IMR-90 (cell line): ENCODE measurements at regions not wholly inside any gene's neighbourhood (a gene's known extent, or its start where the extent isn't known, plus 50 kb on each side); places are given as distances from the start of the nearest gene placed in this dataset.
A peak's percentile ranks its signal among the peaks of the same experiment; 100 is the strongest.

Experiments
- ATAC-seq: fragments of 200-7000 bp; cut with Tn5 transposase; 2 replicates; pipeline ENCODE4 v1.9.1; 2020; ENCODE audit warnings: low read depth, mild to moderate bottlenecking, moderate library complexity
- BruUV-seq: library from RNA; stranded (reverse); fragments of 400-500 nt; replicated peaks from 2 replicates; lab custom pipeline; 2021; lab: Mats Ljungman, UMichigan
- CTCF ChIA-PET: fragments of 300-600 bp; formaldehyde crosslinking; extraction: SDS; loops from one replicate; lab custom pipeline; 2021; ENCODE audit warnings: antibody characterized with exemption; lab: Yijun Ruan, JAX
- POLR2A ChIA-PET: fragments of 300-600 bp; sonication (Branson Sonifier 250); formaldehyde crosslinking; loops from one replicate; lab custom pipeline; 2022; ENCODE audit warnings: antibody characterized with exemption; ENCODE audit not compliant: unreplicated experiment; lab: Charles Lee
- DNase-seq: peaks from one replicate; pipeline ENCODE4 v3.0.0; 2013
- H2AFZ ChIP-seq: replicated peaks from 2 replicates; pipeline ENCODE3; 2013; ENCODE audit warnings: low read length, mild to moderate bottlenecking; ENCODE audit not compliant: poor library complexity
- H2AK5ac ChIP-seq: 2 replicates; pipeline ENCODE4 v1.6.1; 2013; ENCODE audit warnings: low read depth, low read length, inconsistent platforms
- H2AK9ac ChIP-seq: replicated peaks from 2 replicates; pipeline ENCODE3; 2013; ENCODE audit warnings: mild to moderate bottlenecking, low read depth, low read length, moderate library complexity; ENCODE audit not compliant: poor library complexity
- H2BK120ac ChIP-seq: 2 replicates; pipeline ENCODE4 v1.6.1; 2013; ENCODE audit warnings: low read depth, low read length, inconsistent platforms
- H2BK15ac ChIP-seq: 3 replicates; pipeline ENCODE4 v1.6.1; 2013; ENCODE audit warnings: low read depth, low read length, inconsistent platforms
- H2BK20ac ChIP-seq: 2 replicates; pipeline ENCODE4 v1.6.1; 2013; ENCODE audit warnings: low read depth, mild to moderate bottlenecking, inconsistent platforms, low read length, moderate library complexity
- H2BK5ac ChIP-seq: 2 replicates; pipeline ENCODE4 v1.6.1; 2013; ENCODE audit warnings: mild to moderate bottlenecking, low read depth, low read length, inconsistent platforms; ENCODE audit not compliant: poor library complexity, severe bottlenecking
- H3K14ac ChIP-seq: replicated peaks from 2 replicates; pipeline ENCODE4 v1.6.1; 2013; ENCODE audit warnings: low read depth, low read length, inconsistent platforms
- H3K18ac ChIP-seq: 2 replicates; pipeline ENCODE4 v1.6.1; 2013; ENCODE audit warnings: low read depth, low read length, control low read depth
- H3K23ac ChIP-seq: 2 replicates; pipeline ENCODE4 v1.6.1; 2013; ENCODE audit warnings: low read depth, low read length, inconsistent platforms
- H3K27ac ChIP-seq: 2 replicates; pipeline ENCODE4 v1.5.1; 2013; ENCODE audit warnings: mild to moderate bottlenecking, control low read depth, low read length; ENCODE audit not compliant: insufficient read depth
- H3K27me3 ChIP-seq: 2 replicates; pipeline ENCODE4 v1.6.1; 2013; ENCODE audit warnings: low read length; ENCODE audit not compliant: control insufficient read depth, insufficient read depth
- H3K36me3 ChIP-seq: 2 replicates; pipeline ENCODE4 v1.6.1; 2013; ENCODE audit warnings: low read length, mixed read lengths; ENCODE audit not compliant: control insufficient read depth, insufficient read depth
- H3K4ac ChIP-seq: 2 replicates; pipeline ENCODE4 v1.6.1; 2013; ENCODE audit warnings: low read depth, low read length, inconsistent platforms
- H3K4me1 ChIP-seq: 2 replicates; pipeline ENCODE4 v1.6.1; 2013; ENCODE audit warnings: low read length, mixed read lengths; ENCODE audit not compliant: control insufficient read depth, insufficient read depth
- H3K4me2 ChIP-seq: 2 replicates; pipeline ENCODE4 v1.6.1; 2013; ENCODE audit warnings: low read depth, mild to moderate bottlenecking, control low read depth, low read length, moderate library complexity
- H3K4me3 ChIP-seq: 2 replicates; pipeline ENCODE4 v1.5.1; 2013; ENCODE audit warnings: low read depth, mild to moderate bottlenecking, control low read depth, low read length, moderate library complexity; ENCODE audit not compliant: insufficient read depth
- H3K56ac ChIP-seq: 2 replicates; pipeline ENCODE4 v1.6.1; 2013; ENCODE audit warnings: low read length, inconsistent platforms; ENCODE audit not compliant: insufficient read depth; ENCODE audit errors: extremely low read depth
- H3K79me1 ChIP-seq, 2 experiments: 2 replicates each; pipeline ENCODE4 v1.6.1; 2013; ENCODE audit warnings: low read length in 2 of 2, inconsistent platforms in 1 of 2, low read depth in 1 of 2
- H3K9ac ChIP-seq: 2 replicates; pipeline ENCODE4 v1.6.1; 2013; ENCODE audit warnings: low read depth, low read length, control low read depth
- H3K9me1 ChIP-seq: 2 replicates; pipeline ENCODE4 v1.6.1; 2013; ENCODE audit warnings: low read length, inconsistent platforms; ENCODE audit not compliant: insufficient read depth
- H3K9me3 ChIP-seq: 2 replicates; pipeline ENCODE4 v1.6.1; 2013; ENCODE audit warnings: low read length; ENCODE audit not compliant: control insufficient read depth, insufficient read depth
- H4K20me1 ChIP-seq: 2 replicates; pipeline ENCODE4 v1.6.1; 2013; ENCODE audit warnings: low read length, inconsistent platforms; ENCODE audit not compliant: insufficient read depth
- H4K5ac ChIP-seq: 2 replicates; pipeline ENCODE4 v1.6.1; 2013; ENCODE audit warnings: mild to moderate bottlenecking, low read depth, low read length, control low read depth
- H4K8ac ChIP-seq, 2 experiments: 2 replicates each; pipeline ENCODE4 v1.6.1; 2013; ENCODE audit warnings: low read depth in 2 of 2, low read length in 2 of 2, control low read depth in 1 of 2, inconsistent platforms in 1 of 2
- H4K91ac ChIP-seq: 2 replicates; pipeline ENCODE4 v1.6.1; 2013; ENCODE audit warnings: low read depth, low read length, inconsistent platforms; ENCODE audit not compliant: insufficient read depth
- BHLHE40 ChIP-seq: fragments of 150-350 bp; IDR thresholded peaks from 2 replicates; pipeline ENCODE4 v1.6.1; 2016; ENCODE audit warnings: mild to moderate bottlenecking, low read depth, low read length
- CEBPB ChIP-seq: IDR thresholded peaks from 2 replicates; pipeline ENCODE4 v1.6.1; 2012; ENCODE audit warnings: low read depth, low read length, improper control_type of control experiment
- CHD1 ChIP-seq: IDR thresholded peaks from 2 replicates; pipeline ENCODE4 v1.6.1; 2012; ENCODE audit warnings: low read depth, low read length, improper control_type of control experiment
- FOS ChIP-seq: fragments of 150-350 bp; IDR thresholded peaks from 2 replicates; pipeline ENCODE4 v1.6.1; 2016; ENCODE audit warnings: low read depth, low read length
- MAZ ChIP-seq: IDR thresholded peaks from 2 replicates; pipeline ENCODE4 v1.6.1; 2012; ENCODE audit warnings: low read depth, mild to moderate bottlenecking, low read length, improper control_type of control experiment, moderate library complexity, borderline replicate concordance
- MXI1 ChIP-seq: IDR thresholded peaks from 2 replicates; pipeline ENCODE4 v1.6.1; 2012; ENCODE audit warnings: low read depth, mild to moderate bottlenecking, low read length, moderate library complexity, borderline replicate concordance
- NFE2L2 ChIP-seq: fragments of 150-350 bp; IDR thresholded peaks from 2 replicates; pipeline ENCODE4 v1.6.1; 2016; ENCODE audit warnings: low read depth, mild to moderate bottlenecking, low read length
- POLR2A ChIP-seq: IDR thresholded peaks from 2 replicates; pipeline ENCODE4 v1.6.1; 2012; ENCODE audit warnings: mild to moderate bottlenecking, low read depth, low read length
- RAD21 ChIP-seq: IDR thresholded peaks from 2 replicates; pipeline ENCODE4 v1.6.1; 2012; ENCODE audit warnings: low read length, improper control_type of control experiment
- RCOR1 ChIP-seq: IDR thresholded peaks from 2 replicates; pipeline ENCODE4 v1.6.1; 2012; ENCODE audit warnings: mild to moderate bottlenecking, low read length, improper control_type of control experiment; ENCODE audit not compliant: insufficient replicate concordance
- SMC3 ChIP-seq: fragments of 150-350 bp; IDR thresholded peaks from 2 replicates; pipeline ENCODE4 v1.6.1; 2016; ENCODE audit warnings: low read depth, mild to moderate bottlenecking, antibody characterized with exemption, low read length, moderate library complexity
- WGBS, 2 experiments: methylation state at CpG; one replicate each; pipeline versions ENCODE4 v1.1.5 to v1.1.7; 2013; ENCODE audit warnings: missing lambda C conversion rate in 2 of 2; ENCODE audit not compliant: insufficient read length in 1 of 2; ENCODE audit errors: extremely low coverage in 2 of 2; 5-methylcytosine and 5-hydroxymethylcytosine counted together
- dilution Hi-C: fragments of 300-500 bp; cut with HindIII; formaldehyde crosslinking; loops from one replicate; pipeline ENCODE4 v1.14.3; 2018; ENCODE audit warnings: low sequenced_read_pairs; ENCODE audit not compliant: unreplicated experiment
- in situ Hi-C: fragments of 300-500 bp; cut with MboI; formaldehyde crosslinking; loops from 3 replicates; pipeline ENCODE4 v1.14.3; 2019; ENCODE audit warnings: low sequenced_read_pairs, inconsistent platforms, mixed read lengths
- intact Hi-C: fragments of 100-400 bp; cut with micrococcal nuclease; formaldehyde crosslinking; loops from 2 replicates; pipeline ENCODE4 v1.10.0; 2022
- TF ChIP-seq, protein P1 (sequence below): fragments of 150-350 bp; IDR thresholded peaks from 2 replicates; pipeline ENCODE4 v1.6.1; 2017; ENCODE audit warnings: mild to moderate bottlenecking, antibody characterized with exemption, low read length, low read depth
- TF ChIP-seq, protein P2 (sequence below): fragments of 150-350 bp; IDR thresholded peaks from 2 replicates; pipeline ENCODE4 v1.6.1; 2016; ENCODE audit warnings: low read depth, mild to moderate bottlenecking, low read length, moderate library complexity, borderline replicate concordance
- TF ChIP-seq, protein P3 (sequence below): conservative IDR thresholded peaks from 2 replicates; pipeline ENCODE4 v1.5.1; 2012; ENCODE audit warnings: mild to moderate bottlenecking, low read depth, low read length, improper control_type of control experiment

DNA sequence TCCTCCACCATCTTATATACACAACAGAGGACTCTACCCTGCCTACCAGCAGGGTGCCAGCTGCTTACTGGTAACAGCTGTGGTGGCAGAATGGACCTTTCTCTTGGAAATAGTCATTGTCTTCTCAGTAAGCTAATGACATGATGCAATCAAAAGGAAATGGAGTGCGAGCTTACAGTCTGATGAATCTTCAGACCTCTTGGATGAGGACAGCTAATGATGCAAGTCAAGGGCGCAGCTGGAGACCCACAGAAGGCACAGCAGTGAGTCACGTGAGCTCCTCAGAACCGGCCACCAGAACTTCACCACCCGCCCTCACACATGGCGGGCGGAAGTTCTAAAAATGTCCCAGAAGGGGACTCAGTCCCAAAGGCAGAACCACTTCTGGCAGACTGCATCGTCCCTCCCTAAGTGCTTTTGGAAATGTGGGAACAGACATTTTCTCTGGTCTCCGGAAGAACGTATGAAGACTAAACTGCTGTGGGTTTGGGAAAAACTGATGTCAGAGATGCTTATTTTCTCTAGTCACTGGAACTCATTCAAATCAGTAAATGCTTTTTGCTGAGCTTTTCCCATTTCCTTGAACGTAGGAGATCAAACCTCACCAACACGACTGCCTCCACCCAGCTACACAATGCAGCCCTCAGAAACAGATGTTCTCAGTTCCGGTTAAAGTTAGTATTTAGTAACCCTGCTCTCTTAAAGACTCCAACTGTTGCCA, 96.4 kb downstream of the FAS start:
- H2AK5ac ChIP-seq, result peak overlapping the region; percentile 39; the same call in 1 of the 2 replicates
- H3K27ac ChIP-seq, result no peak overlapping the region
- TF ChIP-seq MAZ (no peak), CEBPB (peak; percentile 89), BHLHE40 (no peak), MXI1 (no peak), FOS (no peak), NFE2L2 (no peak), RAD21 (no peak), POLR2A (no peak), RCOR1 (no peak), SMC3 (no peak), CHD1 (no peak)
- TF ChIP-seq, protein P1, sequence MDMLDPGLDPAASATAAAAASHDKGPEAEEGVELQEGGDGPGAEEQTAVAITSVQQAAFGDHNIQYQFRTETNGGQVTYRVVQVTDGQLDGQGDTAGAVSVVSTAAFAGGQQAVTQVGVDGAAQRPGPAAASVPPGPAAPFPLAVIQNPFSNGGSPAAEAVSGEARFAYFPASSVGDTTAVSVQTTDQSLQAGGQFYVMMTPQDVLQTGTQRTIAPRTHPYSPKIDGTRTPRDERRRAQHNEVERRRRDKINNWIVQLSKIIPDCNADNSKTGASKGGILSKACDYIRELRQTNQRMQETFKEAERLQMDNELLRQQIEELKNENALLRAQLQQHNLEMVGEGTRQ, result peak; percentile 30; the same call in 1 of the 2 replicates
- TF ChIP-seq, protein P2, sequence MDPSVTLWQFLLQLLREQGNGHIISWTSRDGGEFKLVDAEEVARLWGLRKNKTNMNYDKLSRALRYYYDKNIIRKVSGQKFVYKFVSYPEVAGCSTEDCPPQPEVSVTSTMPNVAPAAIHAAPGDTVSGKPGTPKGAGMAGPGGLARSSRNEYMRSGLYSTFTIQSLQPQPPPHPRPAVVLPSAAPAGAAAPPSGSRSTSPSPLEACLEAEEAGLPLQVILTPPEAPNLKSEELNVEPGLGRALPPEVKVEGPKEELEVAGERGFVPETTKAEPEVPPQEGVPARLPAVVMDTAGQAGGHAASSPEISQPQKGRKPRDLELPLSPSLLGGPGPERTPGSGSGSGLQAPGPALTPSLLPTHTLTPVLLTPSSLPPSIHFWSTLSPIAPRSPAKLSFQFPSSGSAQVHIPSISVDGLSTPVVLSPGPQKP, result no peak
- TF ChIP-seq, protein P3, sequence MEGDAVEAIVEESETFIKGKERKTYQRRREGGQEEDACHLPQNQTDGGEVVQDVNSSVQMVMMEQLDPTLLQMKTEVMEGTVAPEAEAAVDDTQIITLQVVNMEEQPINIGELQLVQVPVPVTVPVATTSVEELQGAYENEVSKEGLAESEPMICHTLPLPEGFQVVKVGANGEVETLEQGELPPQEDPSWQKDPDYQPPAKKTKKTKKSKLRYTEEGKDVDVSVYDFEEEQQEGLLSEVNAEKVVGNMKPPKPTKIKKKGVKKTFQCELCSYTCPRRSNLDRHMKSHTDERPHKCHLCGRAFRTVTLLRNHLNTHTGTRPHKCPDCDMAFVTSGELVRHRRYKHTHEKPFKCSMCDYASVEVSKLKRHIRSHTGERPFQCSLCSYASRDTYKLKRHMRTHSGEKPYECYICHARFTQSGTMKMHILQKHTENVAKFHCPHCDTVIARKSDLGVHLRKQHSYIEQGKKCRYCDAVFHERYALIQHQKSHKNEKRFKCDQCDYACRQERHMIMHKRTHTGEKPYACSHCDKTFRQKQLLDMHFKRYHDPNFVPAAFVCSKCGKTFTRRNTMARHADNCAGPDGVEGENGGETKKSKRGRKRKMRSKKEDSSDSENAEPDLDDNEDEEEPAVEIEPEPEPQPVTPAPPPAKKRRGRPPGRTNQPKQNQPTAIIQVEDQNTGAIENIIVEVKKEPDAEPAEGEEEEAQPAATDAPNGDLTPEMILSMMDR, result no peak

More for the DNA sequence above, 96.4 kb downstream of the FAS start:
- BruUV-seq, result no TSS peak
- no peaks in the 10 kb centered on the region for H3K9me3 ChIP-seq
- H2BK5ac ChIP-seq, result peak overlapping the region; percentile 13
- peak overlapping the region; percentile 46; the same call in 1 of the 2 replicates for H3K18ac ChIP-seq
- peak overlapping the region; percentile 10; the same call in 1 of the 2 replicates for H2BK120ac ChIP-seq
- dilution Hi-C loops (no loop called here), intact Hi-C loops (no loop called here), in situ Hi-C loops (no loop called here)
- POLR2A ChIA-PET, result no interaction called here
- H3K23ac ChIP-seq, result peak overlapping the region; percentile 47; the same call in 1 of the 2 replicates
- peak overlapping the region in 1 of 2 experiments; percentile 36; a peak in 2 of 4 replicates for H4K8ac ChIP-seq
- DNase-seq (peak; percentile 82), ATAC-seq (no peak)
- WGBS, 2 experiments, result 75% methylated on average over 1 of the region's 13 CpGs; no CpG with 5 or more reads in 1 of the 2 experiments
- H3K27me3 ChIP-seq, result no peaks in the 10 kb centered on the region
- no peaks in the 10 kb centered on the region for H4K20me1 ChIP-seq
- no peaks in the 10 kb centered on the region for H3K79me1 ChIP-seq
- no peak overlapping the region for H3K4me3 ChIP-seq
- CTCF ChIA-PET, result interaction anchor here (0.7 kb wide), 1 partner anchor 11 kb away, joined by 3 read pairs; no protein-coding TSS in a partner anchor
- H3K9me1 ChIP-seq, result 0 out of 2 replicates have a peak, but pooled peaks cover 3% of the 10 kb centered on the region
- H3K4me1 ChIP-seq, result peaks cover 11% of the 10 kb centered on the region
- peak overlapping the region; percentile 11 for H4K91ac ChIP-seq
- peak overlapping the region; percentile 47 for H4K5ac ChIP-seq
- H2AK9ac ChIP-seq, result peak overlapping the region; percentile 42
- no peak overlapping the region for H3K56ac ChIP-seq
- 0 out of 3 replicates have a peak overlapping the region, but pooled peaks have one; percentile 47 for H2BK15ac ChIP-seq
- H3K14ac ChIP-seq, result peak overlapping the region; percentile 73; the same call in 1 of the 2 replicates
- H2AFZ ChIP-seq, result peak overlapping the region; percentile 50
- H3K4me2 ChIP-seq, result no peak overlapping the region
- no peaks in the 10 kb centered on the region for H3K36me3 ChIP-seq
- H3K9ac ChIP-seq, result no peak overlapping the region
- H2BK20ac ChIP-seq, result peak overlapping the region; percentile 43
- peak overlapping the region; percentile 30; the same call in 1 of the 2 replicates for H3K4ac ChIP-seq
